ENCODE measurements at regions not wholly inside any gene's neighbourhood (a gene's known extent, or its start where the extent isn't known, plus 50 kb on each side); places are given as distances from the start of the nearest gene placed in this dataset.
"Not testable (repeated sequence)": the region's sequence is repeated elsewhere in the genome, so short reads cannot be mapped to it uniquely, and the experiment has no call there.

- not testable (repeated sequence) for DNase-seq (ENCODE audit: low read depth in 3 of 3, low spot score in 2 of 3)
These were observed 353.5 kb upstream of the UBE2E2 start for GRCh38 chr3:22849583-22849982.

DNA sequence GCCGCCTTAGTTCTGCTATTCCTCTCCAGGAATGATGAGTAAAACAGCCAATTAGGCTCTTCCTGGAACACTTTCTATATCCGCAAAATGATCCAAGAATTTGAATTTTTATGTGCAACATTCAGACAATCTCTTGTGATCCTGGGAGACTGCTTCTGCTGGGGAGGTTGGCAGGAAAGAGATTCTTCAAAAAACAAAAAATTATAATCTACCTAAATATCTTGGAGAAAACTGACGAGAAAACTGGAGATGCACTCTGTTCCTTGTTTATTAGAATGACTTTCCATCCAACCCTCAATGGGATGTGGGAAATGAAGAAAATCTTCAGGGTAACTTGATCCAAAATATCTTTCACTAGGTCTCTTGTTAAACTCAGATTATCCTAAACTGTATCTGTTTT lies 346.3 kb upstream of the UBE2E2 start:
- DNase-seq (ENCODE audit: low read depth in 3 of 3, low spot score in 2 of 3) = no peak

DNA sequence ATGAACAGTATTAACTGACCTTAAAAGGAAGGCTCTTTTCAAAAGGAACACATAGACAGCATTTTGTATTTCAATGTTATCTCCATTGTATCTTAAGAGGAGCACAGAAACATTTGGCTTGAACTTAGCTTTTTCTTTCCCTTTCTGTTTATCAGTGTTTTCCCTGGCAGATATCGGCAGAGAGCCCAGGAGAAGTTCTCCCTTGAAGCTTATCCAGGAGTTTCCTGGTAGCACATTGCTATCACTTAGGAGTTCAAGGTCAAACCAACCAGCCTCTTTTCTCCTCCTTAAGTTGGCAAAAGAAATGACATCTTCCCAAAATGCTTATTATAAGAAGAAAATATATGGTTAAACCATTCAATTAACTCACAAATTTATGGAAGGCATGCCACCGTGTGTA lies 344.6 kb upstream of the UBE2E2 start:
- DNase-seq (ENCODE audit: low read depth in 3 of 3, low spot score in 2 of 3) = no peak

- DNase-seq (ENCODE audit: low read depth in 3 of 3, low spot score in 2 of 3) = no peak
These were observed 343.5 kb upstream of the UBE2E2 start for GRCh38 chr3:22859618-22860017.

DNA sequence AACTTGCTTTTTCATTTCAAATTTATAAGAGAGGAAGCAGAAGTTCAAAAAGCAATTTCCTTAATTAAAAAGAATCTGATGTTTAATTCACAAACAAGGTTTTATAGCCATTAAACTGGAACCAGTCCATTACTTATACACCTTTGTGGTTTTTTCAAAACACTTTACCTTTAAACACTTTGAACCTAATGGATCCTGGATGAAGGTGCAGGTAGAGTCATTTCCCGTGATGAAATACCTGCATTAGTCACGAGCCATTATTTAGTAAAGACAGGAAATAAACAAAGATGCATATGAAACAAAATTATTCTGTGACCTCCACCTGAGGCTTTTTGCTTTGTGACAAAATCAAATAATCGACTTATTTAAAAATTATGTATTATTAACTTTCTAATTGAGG lies 341.7 kb upstream of the UBE2E2 start:
- no peak for DNase-seq (ENCODE audit: low read depth in 3 of 3, low spot score in 2 of 3)

DNA sequence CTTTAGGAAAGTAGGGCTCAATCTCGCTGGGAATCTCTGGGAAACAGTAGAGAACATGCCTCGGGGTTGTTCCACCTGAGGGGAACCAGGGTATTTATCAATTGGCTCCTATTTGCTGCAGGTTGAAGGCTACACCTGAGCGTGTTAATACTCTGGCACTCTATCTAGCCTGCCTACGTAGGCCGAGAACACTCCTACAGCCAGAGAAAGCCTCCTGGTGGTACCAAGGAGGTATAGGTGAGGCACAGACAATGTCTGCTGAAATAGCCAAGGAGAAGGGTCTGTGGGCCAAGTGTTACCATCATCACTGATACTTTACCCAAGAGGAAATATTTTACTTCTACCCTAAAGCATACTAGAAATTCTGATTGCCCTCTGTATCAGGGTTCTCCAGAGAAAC lies 341.0 kb upstream of the UBE2E2 start:
- DNase-seq (ENCODE audit: low read depth in 3 of 3, low spot score in 2 of 3) = no peak

- not testable (repeated sequence) for DNase-seq (ENCODE audit: low read depth in 3 of 3, low spot score in 2 of 3)
These were observed 320.3 kb upstream of the UBE2E2 start for GRCh38 chr3:22882834-22883233.

GRCh38 chr3:22885039-22885438 lies 318.1 kb upstream of the UBE2E2 start:
- no peak for DNase-seq (ENCODE audit: low read depth in 3 of 3, low spot score in 2 of 3)

DNA sequence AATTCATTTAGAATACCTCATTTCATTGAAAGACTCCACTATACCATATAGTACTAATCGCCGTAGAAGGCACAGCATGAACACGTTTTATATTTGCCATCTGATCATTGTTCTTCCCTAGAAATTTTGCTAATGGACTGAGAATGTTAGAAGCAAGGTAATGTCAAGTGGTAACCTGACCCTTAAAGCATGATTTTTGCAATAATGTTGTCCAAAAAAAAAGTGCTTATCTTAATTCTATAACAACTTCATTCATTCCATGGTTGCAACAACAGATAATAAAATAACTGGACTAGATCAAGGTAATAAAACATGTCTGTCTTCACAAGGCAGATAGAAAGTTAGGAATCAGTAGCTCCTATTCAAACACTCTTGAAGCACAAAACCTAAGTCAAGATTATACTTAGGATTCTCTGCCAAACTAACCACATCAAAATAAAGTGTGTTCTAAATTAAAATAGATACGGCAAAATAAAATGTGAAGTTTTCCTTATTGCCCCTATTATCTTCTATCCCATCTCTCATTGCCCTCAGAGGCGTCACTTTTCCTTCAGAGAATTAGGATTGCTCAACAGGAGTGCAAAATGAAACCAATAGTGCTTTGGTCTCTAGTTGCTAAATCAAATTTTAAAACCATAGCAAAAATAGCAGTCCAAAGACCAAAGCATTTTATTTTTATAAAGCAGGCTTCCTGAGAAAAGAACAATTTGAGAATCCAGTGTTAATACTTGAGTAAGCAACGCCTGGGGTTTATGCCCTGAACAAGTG lies 317.4 kb upstream of the UBE2E2 start:
- DNase-seq (ENCODE audit: low read depth in 3 of 3, low spot score in 2 of 3) = no peak

DNA sequence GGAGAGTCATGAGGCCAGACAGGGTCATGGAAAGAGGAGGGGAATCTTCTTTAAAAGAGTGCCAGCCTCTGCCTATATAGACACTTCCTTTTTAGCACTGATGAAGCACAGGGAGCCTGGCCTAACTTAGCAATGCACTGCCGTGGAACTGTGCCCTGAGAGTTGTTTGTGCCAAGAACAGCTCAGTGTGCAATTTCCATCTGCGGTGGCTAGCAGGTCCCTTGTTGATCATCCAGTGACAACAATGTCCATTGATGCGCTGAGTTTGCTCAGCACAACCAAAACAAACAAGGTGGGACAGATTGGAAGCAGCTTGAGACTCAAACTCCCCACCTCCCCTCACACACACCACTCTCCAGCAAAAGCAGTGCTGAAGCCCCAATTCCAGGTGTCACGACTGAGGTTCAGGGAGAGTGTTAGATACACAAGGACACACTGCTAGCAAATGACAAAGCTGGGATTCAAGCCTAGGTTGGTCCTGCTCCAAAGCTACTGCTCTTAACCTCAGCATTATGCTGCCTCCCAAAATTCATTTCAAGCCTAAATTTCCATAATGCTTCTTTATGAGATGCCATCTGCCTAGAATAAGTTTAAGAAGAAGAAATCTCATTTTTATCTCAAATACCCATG lies 316.6 kb upstream of the UBE2E2 start:
- DNase-seq (ENCODE audit: low read depth in 3 of 3, low spot score in 2 of 3) = no peak

GRCh38 chr3:22887664-22888291 lies 315.3 kb upstream of the UBE2E2 start:
- no peak for DNase-seq (ENCODE audit: low read depth in 3 of 3, low spot score in 2 of 3)

DNA sequence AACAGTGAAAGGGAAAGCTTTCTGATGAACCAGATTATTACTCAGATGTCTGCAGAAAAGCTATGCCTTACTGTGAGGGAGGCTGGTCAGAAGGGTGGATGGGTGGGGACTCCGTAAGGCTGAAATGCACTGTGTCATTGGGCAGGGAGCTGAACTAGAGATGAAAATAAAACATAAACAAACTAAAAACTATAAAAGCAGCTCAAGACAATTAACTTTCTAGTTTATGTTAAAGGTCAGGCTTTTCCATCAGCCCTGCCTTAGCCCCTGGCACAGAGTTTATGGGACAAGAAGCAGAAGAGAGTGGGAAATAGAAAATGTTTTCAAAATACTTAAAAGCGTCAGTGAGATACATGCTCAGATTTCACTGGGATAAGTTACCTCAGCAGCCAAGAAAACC lies 310.0 kb upstream of the UBE2E2 start:
- no peak for DNase-seq (ENCODE audit: low read depth in 3 of 3, low spot score in 2 of 3)

GRCh38 chr3:22893644-22894325 lies 309.3 kb upstream of the UBE2E2 start:
- DNase-seq (ENCODE audit: low read depth in 3 of 3, low spot score in 2 of 3) = peak; percentile 10 to 27 (median 12)

GRCh38 chr3:22894865-22895264 lies 308.3 kb upstream of the UBE2E2 start:
- DNase-seq (ENCODE audit: low read depth in 3 of 3, low spot score in 2 of 3) = no peak

- DNase-seq (ENCODE audit: low read depth in 3 of 3, low spot score in 2 of 3) = no peak
These were observed 307.5 kb upstream of the UBE2E2 start for GRCh38 chr3:22895671-22896070.

DNA sequence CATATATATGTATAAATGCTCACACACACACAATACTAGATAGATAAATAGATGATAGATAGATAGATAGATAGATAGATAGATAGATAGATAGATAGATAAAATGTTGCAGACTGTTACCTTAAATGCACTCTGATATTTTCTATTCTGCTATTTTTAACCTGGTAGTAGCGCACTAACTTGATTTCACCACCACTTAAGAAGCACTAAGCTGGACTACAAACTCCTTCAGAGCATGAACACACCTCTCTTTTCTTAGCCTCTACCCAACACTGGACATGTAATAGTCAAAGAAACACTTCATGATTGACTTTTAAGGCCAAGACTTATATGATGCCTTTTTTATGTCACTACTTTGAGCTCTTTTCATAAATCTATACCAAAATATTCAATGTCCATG lies 304.6 kb upstream of the UBE2E2 start:
- no peak for DNase-seq (ENCODE audit: low read depth in 3 of 3, low spot score in 2 of 3)

GRCh38 chr3:22899441-22899840 lies 303.7 kb upstream of the UBE2E2 start:
- no peak for DNase-seq (ENCODE audit: low read depth in 3 of 3, low spot score in 2 of 3)

DNA sequence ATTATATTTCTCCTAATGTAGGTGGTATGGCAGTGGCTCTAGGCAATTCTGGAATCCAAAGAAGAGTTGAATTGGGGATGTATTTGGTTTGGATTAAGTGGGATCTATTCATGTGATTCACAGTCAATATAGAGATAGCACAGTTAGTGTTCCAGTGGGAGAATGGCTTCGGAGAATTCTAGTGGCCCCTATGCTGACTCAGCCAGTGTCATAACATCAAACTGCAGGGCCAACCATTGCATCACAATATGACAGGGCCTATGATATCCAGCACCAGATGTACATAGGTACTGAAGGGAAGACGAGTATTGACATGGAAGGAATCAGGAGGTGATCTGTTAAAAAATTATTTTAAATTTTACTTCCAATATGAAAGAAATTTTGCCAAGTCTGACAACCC lies 302.8 kb upstream of the UBE2E2 start:
- DNase-seq (ENCODE audit: low read depth in 3 of 3, low spot score in 2 of 3) = no peak

- no peak for DNase-seq (ENCODE audit: low read depth in 3 of 3, low spot score in 2 of 3)
These were observed 301.4 kb upstream of the UBE2E2 start for GRCh38 chr3:22901684-22902083.

GRCh38 chr3:22907161-22907780 lies 295.9 kb upstream of the UBE2E2 start:
- no peak for DNase-seq (ENCODE audit: low read depth in 3 of 3, low spot score in 2 of 3)

DNA sequence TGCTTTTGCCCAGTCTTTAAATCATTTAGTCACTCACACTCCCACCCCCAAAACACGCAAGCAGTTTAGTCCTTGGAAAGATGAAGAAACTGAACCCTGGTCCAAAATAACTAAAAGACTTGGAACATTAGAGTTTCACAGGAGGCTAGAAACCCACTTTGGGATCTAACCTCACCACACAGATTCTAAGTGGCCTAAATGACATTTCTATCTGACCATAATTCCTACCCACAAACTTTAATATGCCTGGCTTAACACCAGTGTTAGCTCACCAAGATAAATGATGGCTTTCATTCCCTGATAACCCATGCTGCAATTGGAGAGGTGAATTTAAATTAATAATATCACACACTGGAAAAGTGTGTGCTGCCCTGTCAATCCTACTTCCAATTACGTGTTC lies 295.3 kb upstream of the UBE2E2 start:
- no peak for DNase-seq (ENCODE audit: low read depth in 3 of 3, low spot score in 2 of 3)

Measured in right renal cortex interstitium (tissue), 3 donors.